Epithelial cell of proximal tubule (primary cell): ENCODE measurements at regions not wholly inside any gene's neighbourhood (a gene's known extent, or its start where the extent isn't known, plus 50 kb on each side); places are given as distances from the start of the nearest gene placed in this dataset.

Experiments used
- DNase-seq: peaks from one replicate; pipeline ENCODE4 v3.0.0-alpha.2; 2011; ENCODE audit warnings: low read depth
- H3K4me3 ChIP-seq: 2 replicates; pipeline ENCODE4 v1.5.1; 2011; ENCODE audit warnings: low read depth, mild to moderate bottlenecking, low read length
- CTCF ChIP-seq: conservative IDR thresholded peaks from 2 replicates; pipeline ENCODE4 v1.5.1; 2012; ENCODE audit warnings: low read depth, mild to moderate bottlenecking, low read length

DNA sequence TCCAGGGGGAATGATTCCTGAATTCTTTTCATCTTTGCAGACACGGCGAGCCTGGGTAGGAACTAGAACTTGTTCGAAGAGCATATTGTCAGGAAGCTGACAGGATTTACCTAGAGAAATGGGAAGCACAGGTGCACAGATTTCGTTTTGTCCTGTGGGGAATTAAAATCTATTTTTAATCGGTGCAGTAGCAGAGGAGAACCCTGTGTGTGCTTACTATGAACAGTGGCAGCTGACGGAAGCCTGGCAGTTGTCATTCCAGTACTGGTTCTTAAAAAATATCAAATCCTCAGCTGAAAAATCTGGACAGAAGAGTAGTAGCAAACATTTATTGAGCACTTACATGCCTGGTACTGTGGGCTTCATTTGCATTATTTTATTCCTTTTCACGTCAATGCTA is 609.0 kb downstream of the QKI start:
- DNase-seq, result no peak
- H3K4me3 ChIP-seq, result no peak overlapping the region

DNA sequence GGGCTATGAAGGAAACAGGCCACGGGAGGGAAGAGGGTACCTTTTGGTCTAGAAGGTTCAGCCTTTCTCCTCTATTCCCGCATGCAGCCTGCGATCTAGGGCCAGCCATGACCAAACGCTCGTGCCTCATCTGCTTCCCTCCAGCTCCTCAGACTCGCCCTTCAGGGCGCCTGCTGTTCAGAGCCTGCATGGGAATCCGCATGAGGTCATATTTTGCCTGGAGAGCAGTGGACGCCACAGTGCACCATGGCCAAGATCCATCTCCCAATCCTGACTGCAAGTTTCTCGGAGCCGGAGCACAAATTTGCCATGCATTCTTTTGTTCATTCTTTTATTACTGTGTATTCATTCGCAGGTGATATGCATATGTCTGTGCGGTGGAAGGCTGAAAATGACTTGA is 608.1 kb downstream of the QKI start:
- no peak for DNase-seq
- TF ChIP-seq CTCF, result no peak
- H3K4me3 ChIP-seq, result no peak overlapping the region

More for the DNA sequence above, 609.0 kb downstream of the QKI start:
- TF ChIP-seq CTCF, result no peak

DNA sequence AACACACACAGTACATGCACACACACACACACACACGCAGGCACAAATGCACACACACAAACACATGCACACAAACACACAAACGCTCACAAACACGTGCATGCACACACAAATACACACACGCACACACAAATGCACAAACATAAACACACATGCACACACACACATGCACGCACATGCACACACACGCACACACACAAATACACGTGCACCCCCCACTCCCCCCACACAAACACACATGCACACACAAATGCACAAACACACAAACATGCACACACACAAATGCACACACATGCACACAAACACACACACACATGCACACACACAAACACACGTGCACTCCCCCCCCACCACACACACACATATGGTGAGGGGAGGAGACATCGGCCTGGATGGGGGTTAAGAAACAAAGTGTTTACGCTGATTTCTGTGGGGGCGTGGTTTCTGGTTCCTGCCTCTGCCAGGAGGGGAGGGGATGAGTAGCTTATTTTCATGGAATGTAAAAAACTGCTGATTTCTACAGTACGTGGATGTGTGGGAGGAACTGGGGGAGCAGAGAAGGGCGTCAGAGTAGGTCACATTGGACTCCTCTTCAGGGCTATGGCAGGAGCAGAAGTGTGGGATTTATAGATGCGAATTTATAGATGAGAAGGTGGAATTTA is 607.2 kb downstream of the QKI start:
- no peak overlapping the region for H3K4me3 ChIP-seq
- no peak for TF ChIP-seq CTCF
- DNase-seq, result no peak

DNA sequence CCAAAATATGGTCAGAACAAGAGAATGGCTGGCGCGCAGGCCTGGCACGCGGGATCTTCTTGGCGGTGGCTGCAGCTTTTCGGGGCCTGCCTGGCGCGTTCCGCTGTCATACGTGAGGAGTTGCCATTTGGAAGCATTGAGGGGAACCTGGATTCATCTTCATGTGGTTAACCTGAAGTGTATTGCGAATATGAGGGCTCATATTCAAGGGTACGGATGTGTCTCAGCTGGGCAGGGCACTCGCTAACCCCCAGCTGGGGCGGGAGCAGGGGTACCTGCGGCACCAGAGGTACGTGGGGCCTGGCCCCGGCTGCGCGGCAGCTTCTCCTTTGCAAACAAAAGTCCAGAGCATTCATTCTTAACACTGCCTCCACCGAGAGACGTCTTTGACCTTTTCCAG is 605.6 kb downstream of the QKI start:
- no peak for TF ChIP-seq CTCF
- H3K4me3 ChIP-seq, result no peak overlapping the region
- no peak for DNase-seq

GRCh38 chr6:164018133-164018532 is 603.6 kb downstream of the QKI start:
- TF ChIP-seq CTCF, result no peak
- no peak for DNase-seq
- H3K4me3 ChIP-seq, result no peak overlapping the region

- DNase-seq, result no peak
- no peak for TF ChIP-seq CTCF
- H3K4me3 ChIP-seq, result no peak overlapping the region
Observed at GRCh38 chr6:164016056-164016455, 601.5 kb downstream of the QKI start.

GRCh38 chr6:164015088-164015484 is 600.6 kb downstream of the QKI start:
- H3K4me3 ChIP-seq, result no peak overlapping the region
- no peak for DNase-seq
- TF ChIP-seq CTCF, result no peak
